ENCODE measurements at regions not wholly inside any gene's neighbourhood (a gene's known extent, or its start where the extent isn't known, plus 50 kb on each side); places are given as distances from the start of the nearest gene placed in this dataset.

DNA sequence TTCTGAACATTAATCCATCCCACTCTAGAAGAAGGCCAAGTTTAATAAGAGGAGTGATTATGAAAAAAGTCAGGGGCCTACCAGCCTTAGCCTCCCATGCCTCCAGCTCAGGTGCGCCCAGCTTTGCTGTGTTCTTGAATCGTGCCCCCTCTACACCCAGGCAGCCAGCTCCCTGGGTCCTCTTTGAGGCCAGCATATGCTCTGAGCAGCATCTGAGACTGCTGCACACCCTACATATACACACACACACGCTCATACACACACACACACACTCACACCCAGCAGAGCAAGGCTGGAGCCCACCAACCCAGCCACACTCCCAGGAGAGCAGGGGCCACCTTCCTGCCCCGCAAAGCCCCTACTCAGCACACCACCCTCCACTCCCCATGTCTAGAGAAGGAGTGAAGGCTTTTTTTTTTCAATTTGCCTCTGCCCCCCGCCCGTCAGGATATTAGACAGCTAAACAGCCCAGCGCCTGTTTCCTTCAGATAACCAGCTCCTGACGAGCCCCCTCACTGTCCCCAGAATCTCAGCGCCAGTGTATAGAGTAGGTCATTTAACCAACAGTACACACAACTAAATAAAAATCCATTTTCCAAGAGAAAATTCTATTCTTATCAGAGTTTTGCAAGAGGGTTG lies 121.6 kb downstream of the BUD13 start:
- TF ChIP-seq, protein P1, sequence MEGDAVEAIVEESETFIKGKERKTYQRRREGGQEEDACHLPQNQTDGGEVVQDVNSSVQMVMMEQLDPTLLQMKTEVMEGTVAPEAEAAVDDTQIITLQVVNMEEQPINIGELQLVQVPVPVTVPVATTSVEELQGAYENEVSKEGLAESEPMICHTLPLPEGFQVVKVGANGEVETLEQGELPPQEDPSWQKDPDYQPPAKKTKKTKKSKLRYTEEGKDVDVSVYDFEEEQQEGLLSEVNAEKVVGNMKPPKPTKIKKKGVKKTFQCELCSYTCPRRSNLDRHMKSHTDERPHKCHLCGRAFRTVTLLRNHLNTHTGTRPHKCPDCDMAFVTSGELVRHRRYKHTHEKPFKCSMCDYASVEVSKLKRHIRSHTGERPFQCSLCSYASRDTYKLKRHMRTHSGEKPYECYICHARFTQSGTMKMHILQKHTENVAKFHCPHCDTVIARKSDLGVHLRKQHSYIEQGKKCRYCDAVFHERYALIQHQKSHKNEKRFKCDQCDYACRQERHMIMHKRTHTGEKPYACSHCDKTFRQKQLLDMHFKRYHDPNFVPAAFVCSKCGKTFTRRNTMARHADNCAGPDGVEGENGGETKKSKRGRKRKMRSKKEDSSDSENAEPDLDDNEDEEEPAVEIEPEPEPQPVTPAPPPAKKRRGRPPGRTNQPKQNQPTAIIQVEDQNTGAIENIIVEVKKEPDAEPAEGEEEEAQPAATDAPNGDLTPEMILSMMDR (conservative IDR thresholded peaks at IDR 0.05 in 1 of 2, IDR thresholded peaks at IDR 0.05 in 1 of 2; ENCODE audit: low read depth in 1 of 2, low read length in 2 of 2): no peak
- TF ChIP-seq EZH2 (IDR thresholded peaks at IDR 0.05; ENCODE audit: low read length, missing control alignments): no peak
